ENCODE measurements at regions not wholly inside any gene's neighbourhood (a gene's known extent, or its start where the extent isn't known, plus 50 kb on each side); places are given as distances from the start of the nearest gene placed in this dataset.

DNA sequence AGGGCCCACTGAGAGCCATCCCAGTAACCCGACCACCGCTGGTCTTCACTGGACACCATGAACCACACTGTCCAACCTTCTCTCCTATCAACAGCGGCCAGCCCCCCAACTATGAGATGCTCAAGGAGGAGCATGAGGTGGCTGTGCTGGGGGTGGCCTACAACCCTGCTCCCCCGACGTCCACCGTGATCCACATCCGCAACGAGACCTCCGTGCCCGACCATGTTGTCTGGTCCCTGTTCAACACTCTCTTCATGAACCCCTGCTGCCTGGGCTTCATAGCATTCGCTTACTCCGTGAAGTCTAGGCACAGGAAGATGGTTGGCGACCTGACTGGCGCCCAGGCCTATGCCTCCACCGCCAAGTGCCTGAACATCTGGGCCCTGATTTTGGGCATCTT, 423.8 kb upstream of the EPHA5 start:
- no peak for DNase-seq

- DNase-seq: no peak
Measured at GRCh38 chr4:66091786-66092185, 421.5 kb upstream of the EPHA5 start.

GRCh38 chr4:66073961-66074360, 403.7 kb upstream of the EPHA5 start:
- DNase-seq: no peak

- no peak for DNase-seq
Measured at GRCh38 chr4:66071911-66072310, 401.6 kb upstream of the EPHA5 start.

GRCh38 chr4:66062921-66063320, 392.6 kb upstream of the EPHA5 start:
- DNase-seq: no peak

GRCh38 chr4:66062044-66062443, 391.8 kb upstream of the EPHA5 start:
- no peak for DNase-seq

- no peak for DNase-seq
Measured at GRCh38 chr4:66059556-66059955, 389.3 kb upstream of the EPHA5 start.

DNA sequence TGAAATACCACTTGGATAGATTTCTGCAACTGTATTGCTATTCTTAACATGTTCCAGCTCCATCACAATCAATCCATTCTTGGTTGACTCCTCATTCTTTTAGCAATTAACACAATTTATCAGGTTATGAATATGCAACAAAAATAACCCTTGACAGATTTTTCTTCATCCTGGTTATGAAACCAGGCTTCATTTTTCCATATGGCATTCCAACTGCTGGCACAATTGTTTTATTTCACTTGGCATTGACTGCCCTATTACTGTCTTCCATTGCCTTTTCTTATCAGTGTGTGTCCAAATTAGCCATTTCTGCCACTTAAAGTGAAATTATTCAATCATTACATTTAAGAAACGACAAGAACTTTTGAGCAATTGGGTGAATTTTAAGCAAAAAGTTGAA, 388.8 kb upstream of the EPHA5 start:
- no peak for DNase-seq

GRCh38 chr4:66055999-66056398, 385.7 kb upstream of the EPHA5 start:
- no peak for DNase-seq

DNA sequence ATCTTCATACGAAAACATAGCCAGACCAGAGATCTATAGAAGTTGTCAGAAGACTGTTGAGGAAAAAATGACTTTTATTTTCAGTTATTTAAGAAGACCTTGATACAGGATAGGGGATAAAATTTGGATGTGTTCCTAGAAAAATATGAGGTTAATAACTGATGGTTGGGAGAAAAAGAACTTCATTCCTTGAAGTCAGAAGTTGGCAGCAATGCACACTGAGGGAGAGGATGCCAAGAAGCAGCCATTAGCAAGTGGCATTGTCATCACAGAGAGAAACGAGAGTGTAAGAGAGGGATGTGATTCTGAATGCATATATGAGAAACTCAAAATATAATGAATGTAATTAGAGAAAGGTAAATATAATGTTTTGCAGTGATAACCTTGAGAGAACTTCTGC, 382.1 kb upstream of the EPHA5 start:
- DNase-seq: no peak

DNA sequence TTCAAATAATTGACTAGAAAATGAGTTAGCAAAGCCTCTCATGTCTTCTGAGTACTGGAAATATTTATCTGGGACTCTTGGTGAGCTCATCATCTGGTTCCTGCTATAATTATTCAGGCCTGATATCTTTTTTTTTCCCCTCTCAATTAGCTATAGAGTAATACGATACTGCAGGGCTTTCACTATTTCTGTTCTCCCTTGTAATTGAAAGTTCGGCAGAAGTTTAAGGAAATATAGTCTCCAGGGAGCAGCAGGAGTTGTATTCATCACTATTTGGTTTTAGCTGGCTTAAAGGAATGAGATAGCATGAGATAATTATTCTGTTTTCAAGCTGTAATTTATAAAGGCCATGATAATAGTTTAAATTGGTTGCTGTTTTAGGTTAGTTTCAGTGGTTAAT, 378.6 kb upstream of the EPHA5 start:
- no peak for DNase-seq

GRCh38 chr4:66045913-66046312, 375.6 kb upstream of the EPHA5 start:
- DNase-seq: no peak

GRCh38 chr4:66035701-66036100, 365.4 kb upstream of the EPHA5 start:
- no peak for DNase-seq

- peak; percentile 19 for DNase-seq
Measured at GRCh38 chr4:66034671-66035070, 364.4 kb upstream of the EPHA5 start.

DNA sequence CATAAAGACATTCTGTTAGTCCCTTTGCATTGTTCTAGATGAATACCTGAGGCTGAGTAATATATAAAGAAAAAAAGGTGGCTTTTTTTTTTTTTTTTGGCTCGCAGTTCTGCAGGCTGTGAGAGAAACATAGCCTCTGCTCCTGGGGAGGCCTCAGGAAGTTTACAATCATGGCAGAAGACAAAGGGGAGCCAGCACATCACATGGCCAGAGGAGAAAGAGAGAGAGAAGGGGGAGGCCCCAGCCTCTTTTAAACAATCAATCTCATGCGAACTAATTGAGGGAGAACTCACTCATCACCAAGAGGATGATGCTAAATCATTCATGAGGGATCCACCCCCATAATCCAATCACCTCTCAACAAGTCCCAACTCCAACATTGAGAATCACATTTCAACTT, 364.0 kb upstream of the EPHA5 start:
- DNase-seq: no peak

DNA sequence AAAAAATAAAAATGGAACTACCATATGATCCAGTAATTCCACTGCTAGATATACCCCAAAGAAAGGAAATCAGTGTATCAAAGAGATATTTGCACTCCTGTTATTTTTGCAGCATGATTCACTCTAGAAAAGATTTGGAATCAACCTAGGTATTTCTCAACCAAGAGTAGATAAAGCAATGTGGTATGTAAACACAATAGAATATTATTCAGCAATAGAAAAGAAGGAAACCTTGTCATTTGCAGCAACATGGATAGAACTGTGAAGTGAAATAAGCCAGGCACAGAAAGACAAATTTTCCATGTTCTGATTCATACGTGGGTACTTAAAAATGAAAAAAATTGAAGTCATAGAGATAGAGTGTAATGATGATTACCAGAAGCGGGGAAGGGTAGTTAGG, 362.3 kb upstream of the EPHA5 start:
- DNase-seq: no peak

DNA sequence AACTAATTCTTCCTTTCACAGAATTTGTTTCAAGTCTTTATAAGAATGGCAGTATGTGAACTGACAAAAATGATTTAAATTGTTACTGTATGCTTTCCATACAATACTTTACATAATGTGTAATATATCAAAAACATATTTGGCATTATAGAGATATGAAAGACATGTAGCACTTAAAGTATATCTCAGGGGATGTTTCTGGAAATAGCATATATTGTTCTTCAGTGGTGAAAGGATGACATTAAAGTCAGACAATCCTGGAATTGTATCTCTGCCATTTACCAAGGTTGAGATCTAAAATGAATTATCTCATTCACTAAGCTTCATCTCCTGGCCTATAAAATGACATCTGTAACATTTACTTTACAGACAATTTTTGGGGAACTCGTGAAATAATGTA, 358.4 kb upstream of the EPHA5 start:
- no peak for DNase-seq

DNA sequence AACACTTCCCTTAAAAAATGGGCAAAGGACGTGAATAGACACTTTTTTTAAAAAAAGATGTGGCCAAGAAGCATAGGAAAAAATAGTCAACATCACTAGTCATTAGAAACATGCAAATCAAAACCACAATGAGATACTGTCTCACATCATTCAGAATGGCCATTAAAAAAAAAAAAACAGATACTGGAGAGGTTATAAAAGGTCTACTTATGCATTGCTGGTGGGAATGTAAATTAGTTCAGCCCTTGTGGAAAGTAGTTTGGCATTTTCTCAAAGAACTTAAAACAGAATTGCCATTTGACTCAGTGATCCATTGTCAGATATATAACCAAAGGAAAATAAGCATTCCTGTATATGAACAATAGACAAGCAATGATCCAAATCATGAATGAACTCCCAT, 352.8 kb upstream of the EPHA5 start:
- DNase-seq: no peak

DNA sequence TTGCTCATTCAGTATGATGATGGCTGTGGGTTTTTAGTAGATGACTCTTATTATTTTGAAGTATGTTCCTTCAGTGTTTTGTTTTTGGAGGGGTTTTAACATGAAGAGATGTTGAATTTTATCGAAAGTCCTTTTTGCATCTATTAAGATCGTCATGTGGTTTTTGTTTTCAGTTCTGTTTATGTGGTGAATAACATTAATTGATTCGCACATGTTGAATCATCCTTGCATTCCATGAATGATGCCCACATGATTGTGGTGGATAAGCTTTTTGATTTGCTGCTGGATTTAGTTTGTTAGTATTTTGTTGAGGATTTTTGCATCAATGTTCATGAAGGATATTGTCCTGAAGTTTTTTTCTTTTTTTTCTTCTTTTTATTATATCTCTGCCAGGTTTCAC, 347.4 kb upstream of the EPHA5 start:
- DNase-seq: no peak

DNA sequence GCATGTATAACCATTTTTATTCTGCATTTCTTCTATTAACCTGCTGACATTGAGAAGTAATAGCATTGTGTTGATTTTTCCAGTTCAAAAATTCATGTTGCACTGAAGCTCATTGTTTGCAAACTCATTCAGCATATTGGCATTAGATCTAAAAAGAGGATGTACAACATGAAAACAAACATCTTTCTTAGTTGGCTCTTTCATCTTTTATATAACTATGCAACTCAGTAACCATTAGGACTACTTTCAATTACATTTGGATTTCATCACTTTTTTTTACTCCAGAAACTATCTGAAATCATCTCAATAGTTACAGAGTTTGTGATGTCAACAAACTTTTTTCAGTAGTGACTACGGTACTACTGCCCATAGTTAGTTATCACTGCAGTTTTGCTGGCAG, 346.0 kb upstream of the EPHA5 start:
- DNase-seq: no peak

DNA sequence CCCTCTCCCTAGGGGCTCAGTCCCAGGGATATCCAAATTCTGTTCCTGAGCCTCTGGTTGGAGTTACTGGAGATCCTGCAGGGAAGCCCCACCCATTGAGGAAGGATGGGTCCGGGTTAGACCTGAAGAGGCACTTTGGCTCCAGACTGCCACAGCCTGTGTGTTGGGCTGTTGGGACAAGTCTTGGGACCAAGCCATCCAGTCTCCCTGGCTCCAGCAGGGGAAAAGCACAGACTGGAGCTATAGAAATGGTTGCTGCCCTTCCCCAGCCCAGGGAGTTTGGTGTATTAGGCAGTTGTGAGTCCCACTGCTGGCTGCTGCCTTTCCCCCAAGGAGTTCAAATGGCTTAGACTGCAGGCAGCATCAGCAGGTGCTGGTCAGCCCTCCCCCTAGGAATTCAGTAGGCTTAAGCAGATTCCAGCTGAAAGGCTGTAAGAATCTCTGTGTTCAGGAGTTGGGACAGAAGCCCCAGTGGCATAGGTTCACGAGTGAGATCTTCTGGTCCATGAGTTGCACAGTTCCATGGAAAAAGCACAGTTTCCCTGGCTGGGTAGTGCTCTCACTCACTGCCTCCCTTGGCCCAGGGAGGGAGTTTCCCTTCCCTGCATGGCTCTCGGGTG, 344.0 kb upstream of the EPHA5 start:
- no peak for DNase-seq

DNA sequence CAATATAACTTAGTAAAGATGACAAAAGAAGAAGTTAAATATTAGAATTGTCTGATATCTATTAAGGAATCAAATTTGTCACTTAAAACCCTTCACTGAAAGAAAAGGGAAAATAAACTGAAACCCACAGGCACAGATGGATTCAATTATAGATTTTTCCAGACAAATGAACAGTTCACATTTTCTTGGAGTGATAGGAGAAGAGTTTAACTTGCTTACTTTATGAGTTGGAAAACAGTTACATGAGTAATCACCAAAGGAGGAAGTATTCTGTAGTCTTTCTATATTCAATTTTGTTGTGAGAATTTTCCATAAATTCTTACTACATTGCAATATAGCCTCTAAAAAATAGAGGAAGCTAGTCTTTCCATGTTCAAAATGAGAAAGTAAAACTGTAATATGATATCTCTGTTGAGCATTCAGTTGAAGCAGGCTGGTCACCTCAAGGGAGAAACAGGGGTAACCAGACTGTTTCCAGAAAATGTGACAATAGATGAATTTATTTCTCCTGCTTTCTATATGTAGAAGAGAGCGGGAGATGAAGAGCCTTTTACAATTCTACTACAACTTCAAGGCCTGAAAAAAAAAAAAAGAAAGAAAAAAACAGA, 330.3 kb upstream of the EPHA5 start:
- peak; percentile 8 for DNase-seq

GRCh38 chr4:65999518-65999871, 329.2 kb upstream of the EPHA5 start:
- peak; percentile 12 for DNase-seq

GRCh38 chr4:65998807-65999517, 328.7 kb upstream of the EPHA5 start:
- DNase-seq: peak; percentile 10

GRCh38 chr4:65983061-65983460, 312.8 kb upstream of the EPHA5 start:
- no peak for DNase-seq

Data from NCI-H2029 (cell line).